ENCODE measurements at regions not wholly inside any gene's neighbourhood (a gene's known extent, or its start where the extent isn't known, plus 50 kb on each side); places are given as distances from the start of the nearest gene placed in this dataset.

GRCh38 chr6:15715060-15715459 is 52.2 kb upstream of the DTNBP1 start:
- TF ChIP-seq CTCF (IDR thresholded peaks at IDR 0.05) (no peak), POLR2A (IDR thresholded peaks at IDR 0.05) (no peak), EP300 (IDR thresholded peaks at IDR 0.05) (no peak)

All from ovary (tissue), 3 donors.